ENCODE measurements at regions not wholly inside any gene's neighbourhood (a gene's known extent, or its start where the extent isn't known, plus 50 kb on each side); places are given as distances from the start of the nearest gene placed in this dataset.

DNA sequence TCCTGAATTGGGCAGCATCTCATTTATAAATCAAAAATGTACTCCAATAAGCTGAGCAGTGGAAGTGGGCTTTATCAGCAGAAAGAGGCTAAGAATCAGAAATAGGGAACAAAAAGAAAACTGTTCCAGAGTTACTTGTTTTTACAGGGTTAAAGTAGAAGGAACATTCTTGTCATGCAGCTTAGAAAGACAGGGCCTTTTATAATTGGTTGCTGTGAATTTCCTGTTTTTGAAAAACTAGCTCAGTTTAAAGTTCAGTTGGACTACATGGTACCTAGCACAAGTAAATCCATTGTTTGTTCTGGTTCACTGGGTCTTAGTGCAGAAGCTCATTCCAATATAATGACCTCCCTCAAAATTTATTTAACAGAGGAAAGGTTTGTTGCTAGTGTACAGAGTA is 200.8 kb downstream of the GRIA2 start:
- Histone ChIP-seq H3K4me3 (no peak overlapping the region), H3K27me3 (ENCODE audit: low read depth) (no peaks in the 10 kb centered on the region), H3K9me3 (peaks cover 6% of the 10 kb centered on the region), H3K27ac (no peak overlapping the region), H3K4me1 (no peaks in the 10 kb centered on the region), H3K36me3 (no peaks in the 10 kb centered on the region)
- TF ChIP-seq, protein P1, sequence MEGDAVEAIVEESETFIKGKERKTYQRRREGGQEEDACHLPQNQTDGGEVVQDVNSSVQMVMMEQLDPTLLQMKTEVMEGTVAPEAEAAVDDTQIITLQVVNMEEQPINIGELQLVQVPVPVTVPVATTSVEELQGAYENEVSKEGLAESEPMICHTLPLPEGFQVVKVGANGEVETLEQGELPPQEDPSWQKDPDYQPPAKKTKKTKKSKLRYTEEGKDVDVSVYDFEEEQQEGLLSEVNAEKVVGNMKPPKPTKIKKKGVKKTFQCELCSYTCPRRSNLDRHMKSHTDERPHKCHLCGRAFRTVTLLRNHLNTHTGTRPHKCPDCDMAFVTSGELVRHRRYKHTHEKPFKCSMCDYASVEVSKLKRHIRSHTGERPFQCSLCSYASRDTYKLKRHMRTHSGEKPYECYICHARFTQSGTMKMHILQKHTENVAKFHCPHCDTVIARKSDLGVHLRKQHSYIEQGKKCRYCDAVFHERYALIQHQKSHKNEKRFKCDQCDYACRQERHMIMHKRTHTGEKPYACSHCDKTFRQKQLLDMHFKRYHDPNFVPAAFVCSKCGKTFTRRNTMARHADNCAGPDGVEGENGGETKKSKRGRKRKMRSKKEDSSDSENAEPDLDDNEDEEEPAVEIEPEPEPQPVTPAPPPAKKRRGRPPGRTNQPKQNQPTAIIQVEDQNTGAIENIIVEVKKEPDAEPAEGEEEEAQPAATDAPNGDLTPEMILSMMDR (IDR thresholded peaks at IDR 0.05), result no peak
- no peak for ATAC-seq
- no peak for DNase-seq
- intact Hi-C loops (cut with DNase I), result no loop called here
